ENCODE measurements at regions not wholly inside any gene's neighbourhood (a gene's known extent, or its start where the extent isn't known, plus 50 kb on each side); places are given as distances from the start of the nearest gene placed in this dataset.

DNA sequence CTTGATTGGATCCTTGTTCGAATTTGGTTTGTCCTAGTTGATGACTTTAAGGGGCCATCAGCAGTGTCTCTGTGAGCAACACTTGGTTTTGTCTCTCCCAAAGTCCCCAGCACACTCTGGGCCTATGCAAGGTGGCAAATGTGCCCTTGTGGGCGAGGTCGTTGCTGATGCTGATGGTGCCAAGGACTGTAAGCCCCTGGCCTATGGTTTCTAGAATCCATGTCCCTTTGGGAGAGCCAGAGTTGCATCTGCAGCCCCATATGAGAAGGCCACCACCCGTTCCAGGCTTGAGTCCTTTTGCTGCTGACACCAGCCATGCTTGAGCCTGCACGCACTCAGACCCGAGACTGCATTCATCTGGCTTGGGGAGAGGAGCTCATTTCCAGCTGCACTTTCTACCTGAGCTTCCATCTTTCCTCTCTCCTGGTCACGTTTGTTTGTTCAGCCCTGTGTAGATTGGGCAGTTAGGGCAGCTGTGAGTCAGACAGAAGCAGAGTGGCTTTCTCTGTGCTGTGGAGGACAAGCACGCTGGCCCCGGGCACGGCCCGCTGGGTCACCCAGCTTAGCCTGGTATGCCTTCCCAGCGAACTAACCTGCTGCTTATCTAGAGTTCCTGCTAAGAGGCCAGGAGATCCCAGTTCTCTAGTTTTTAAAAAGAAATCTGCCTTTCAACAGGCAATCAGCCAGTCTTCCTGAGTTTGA, 52.1 kb upstream of the CSF3R start:
- TF ChIP-seq, protein P1, sequence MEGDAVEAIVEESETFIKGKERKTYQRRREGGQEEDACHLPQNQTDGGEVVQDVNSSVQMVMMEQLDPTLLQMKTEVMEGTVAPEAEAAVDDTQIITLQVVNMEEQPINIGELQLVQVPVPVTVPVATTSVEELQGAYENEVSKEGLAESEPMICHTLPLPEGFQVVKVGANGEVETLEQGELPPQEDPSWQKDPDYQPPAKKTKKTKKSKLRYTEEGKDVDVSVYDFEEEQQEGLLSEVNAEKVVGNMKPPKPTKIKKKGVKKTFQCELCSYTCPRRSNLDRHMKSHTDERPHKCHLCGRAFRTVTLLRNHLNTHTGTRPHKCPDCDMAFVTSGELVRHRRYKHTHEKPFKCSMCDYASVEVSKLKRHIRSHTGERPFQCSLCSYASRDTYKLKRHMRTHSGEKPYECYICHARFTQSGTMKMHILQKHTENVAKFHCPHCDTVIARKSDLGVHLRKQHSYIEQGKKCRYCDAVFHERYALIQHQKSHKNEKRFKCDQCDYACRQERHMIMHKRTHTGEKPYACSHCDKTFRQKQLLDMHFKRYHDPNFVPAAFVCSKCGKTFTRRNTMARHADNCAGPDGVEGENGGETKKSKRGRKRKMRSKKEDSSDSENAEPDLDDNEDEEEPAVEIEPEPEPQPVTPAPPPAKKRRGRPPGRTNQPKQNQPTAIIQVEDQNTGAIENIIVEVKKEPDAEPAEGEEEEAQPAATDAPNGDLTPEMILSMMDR (IDR thresholded peaks at IDR 0.05; ENCODE audit: low read depth, low read length): no peak
- no peak for TF ChIP-seq EZH2phosphoT487 (IDR thresholded peaks at IDR 0.05; ENCODE audit: low read depth)
